ENCODE measurements at regions not wholly inside any gene's neighbourhood (a gene's known extent, or its start where the extent isn't known, plus 50 kb on each side); places are given as distances from the start of the nearest gene placed in this dataset.

- TF ChIP-seq EZH2phosphoT487 (conservative IDR thresholded peaks at IDR 0.05; ENCODE audit: low read length), result no peak
- TF ChIP-seq CTCF (IDR thresholded peaks at IDR 0.05; ENCODE audit: insufficient read depth, low read length, poor library complexity, severe bottlenecking), result no peak
- Histone ChIP-seq H3K27ac (ENCODE audit: low read depth, low read length) (no peak overlapping the region), H2AFZ (ENCODE audit: low read depth, low read length, severe bottlenecking) (no peak overlapping the region), H3K4me2 (ENCODE audit: low read depth, low read length, poor library complexity, severe bottlenecking) (no peak overlapping the region), H3K9me3 (ENCODE audit: insufficient read depth, low read length) (no peaks in the 10 kb centered on the region), H4K20me1 (ENCODE audit: low read depth, low read length) (no peaks in the 10 kb centered on the region), H3K9ac (ENCODE audit: low read length) (no peak overlapping the region), H3K36me3 (ENCODE audit: low read length) (no peaks in the 10 kb centered on the region), H3K4me3 (ENCODE audit: insufficient read depth, low read length, poor library complexity, severe bottlenecking) (no peak overlapping the region), H3K79me2 (ENCODE audit: insufficient read depth, low read length) (no peaks in the 10 kb centered on the region), H3F3A (ENCODE audit: insufficient read depth) (no peaks in the 10 kb centered on the region), H3K9me2 (replicated peaks; ENCODE audit: insufficient read depth, low read length) (no peaks in the 10 kb centered on the region), H3K27me3 (ENCODE audit: low read length) (no peaks in the 10 kb centered on the region)
Observed at GRCh38 chr3:168612671-168613070, 516.9 kb upstream of the GOLIM4 start.

DNA sequence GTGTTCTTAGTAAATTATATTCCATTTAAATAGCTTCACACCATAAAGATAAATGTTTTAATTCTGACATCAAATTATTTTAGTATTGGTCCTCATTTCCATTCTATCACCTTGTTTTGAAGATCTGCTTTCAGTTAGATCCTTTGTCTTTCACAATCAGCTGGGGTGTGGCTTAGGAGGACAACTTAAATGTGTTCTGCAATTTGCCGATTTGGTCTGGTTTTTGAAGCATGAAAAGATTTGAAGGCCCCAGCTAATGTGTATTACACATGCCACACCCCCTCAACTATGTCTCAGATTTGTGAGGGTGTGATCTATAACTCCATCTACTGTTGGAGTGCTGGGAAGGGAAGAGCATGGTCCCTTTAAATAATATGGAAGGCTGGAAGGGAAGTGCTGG, 516.1 kb upstream of the GOLIM4 start:
- Histone ChIP-seq H4K20me1 (ENCODE audit: low read depth, low read length) (no peaks in the 10 kb centered on the region), H3K79me2 (ENCODE audit: insufficient read depth, low read length) (no peaks in the 10 kb centered on the region), H3K36me3 (ENCODE audit: low read length) (no peaks in the 10 kb centered on the region), H3K9me2 (replicated peaks; ENCODE audit: insufficient read depth, low read length) (no peaks in the 10 kb centered on the region), H3F3A (ENCODE audit: insufficient read depth) (no peaks in the 10 kb centered on the region), H3K9me3 (ENCODE audit: insufficient read depth, low read length) (no peaks in the 10 kb centered on the region), H3K4me2 (ENCODE audit: low read depth, low read length, poor library complexity, severe bottlenecking) (no peak overlapping the region), H3K27ac (ENCODE audit: low read depth, low read length) (no peak overlapping the region), H3K27me3 (ENCODE audit: low read length) (no peaks in the 10 kb centered on the region), H3K9ac (ENCODE audit: low read length) (no peak overlapping the region), H3K4me3 (ENCODE audit: insufficient read depth, low read length, poor library complexity, severe bottlenecking) (no peak overlapping the region), H2AFZ (ENCODE audit: low read depth, low read length, severe bottlenecking) (no peak overlapping the region)
- TF ChIP-seq CTCF (IDR thresholded peaks at IDR 0.05; ENCODE audit: insufficient read depth, low read length, poor library complexity, severe bottlenecking) (no peak), EZH2phosphoT487 (conservative IDR thresholded peaks at IDR 0.05; ENCODE audit: low read length) (no peak)

- no peak for TF ChIP-seq EZH2phosphoT487 (conservative IDR thresholded peaks at IDR 0.05; ENCODE audit: low read length)
- TF ChIP-seq CTCF (IDR thresholded peaks at IDR 0.05; ENCODE audit: insufficient read depth, low read length, poor library complexity, severe bottlenecking), result no peak
- Histone ChIP-seq H3K27ac (ENCODE audit: low read depth, low read length) (no peak overlapping the region), H4K20me1 (ENCODE audit: low read depth, low read length) (no peaks in the 10 kb centered on the region), H3K79me2 (ENCODE audit: insufficient read depth, low read length) (no peaks in the 10 kb centered on the region), H3K9ac (ENCODE audit: low read length) (no peak overlapping the region), H3K9me3 (ENCODE audit: insufficient read depth, low read length) (no peaks in the 10 kb centered on the region), H3K9me2 (replicated peaks; ENCODE audit: insufficient read depth, low read length) (no peaks in the 10 kb centered on the region), H3K27me3 (ENCODE audit: low read length) (no peaks in the 10 kb centered on the region), H2AFZ (ENCODE audit: low read depth, low read length, severe bottlenecking) (no peak overlapping the region), H3K4me2 (ENCODE audit: low read depth, low read length, poor library complexity, severe bottlenecking) (no peak overlapping the region), H3K4me3 (ENCODE audit: insufficient read depth, low read length, poor library complexity, severe bottlenecking) (no peak overlapping the region), H3F3A (ENCODE audit: insufficient read depth) (no peaks in the 10 kb centered on the region), H3K36me3 (ENCODE audit: low read length) (no peaks in the 10 kb centered on the region)
Observed at GRCh38 chr3:168608926-168609325, 513.2 kb upstream of the GOLIM4 start.

DNA sequence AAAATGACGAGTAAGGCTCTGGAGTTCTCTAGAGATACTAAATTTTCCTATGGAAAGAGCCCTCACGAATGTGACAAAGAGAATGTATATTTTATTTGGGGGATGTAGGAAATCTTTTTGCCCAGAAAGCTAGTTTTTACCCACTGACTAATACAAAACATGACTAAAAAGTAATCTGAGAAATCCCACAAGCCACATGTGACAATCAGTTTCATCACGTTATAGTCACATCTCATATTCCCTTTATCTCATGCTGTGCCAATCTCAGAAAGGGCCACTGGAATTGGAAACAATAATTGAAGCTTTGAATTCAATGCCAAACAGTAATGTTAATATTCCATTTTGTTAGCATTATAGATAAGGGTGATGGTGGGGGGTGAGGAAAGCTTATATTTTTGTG, 509.0 kb upstream of the GOLIM4 start:
- Histone ChIP-seq H3K79me2 (ENCODE audit: insufficient read depth, low read length) (no peaks in the 10 kb centered on the region), H3K9ac (ENCODE audit: low read length) (no peak overlapping the region), H3K4me2 (ENCODE audit: low read depth, low read length, poor library complexity, severe bottlenecking) (no peak overlapping the region), H2AFZ (ENCODE audit: low read depth, low read length, severe bottlenecking) (no peak overlapping the region), H3K4me3 (ENCODE audit: insufficient read depth, low read length, poor library complexity, severe bottlenecking) (no peak overlapping the region), H3K9me3 (ENCODE audit: insufficient read depth, low read length) (no peaks in the 10 kb centered on the region), H3K36me3 (ENCODE audit: low read length) (no peaks in the 10 kb centered on the region), H3K9me2 (replicated peaks; ENCODE audit: insufficient read depth, low read length) (no peaks in the 10 kb centered on the region), H3K27ac (ENCODE audit: low read depth, low read length) (no peak overlapping the region), H3K27me3 (ENCODE audit: low read length) (no peaks in the 10 kb centered on the region), H3F3A (ENCODE audit: insufficient read depth) (no peaks in the 10 kb centered on the region), H4K20me1 (ENCODE audit: low read depth, low read length) (no peaks in the 10 kb centered on the region)
- no peak for TF ChIP-seq CTCF (IDR thresholded peaks at IDR 0.05; ENCODE audit: insufficient read depth, low read length, poor library complexity, severe bottlenecking)
- no peak for TF ChIP-seq EZH2phosphoT487 (conservative IDR thresholded peaks at IDR 0.05; ENCODE audit: low read length)
